HepG2 (cell line): ENCODE measurements at regions not wholly inside any gene's neighbourhood (a gene's known extent, or its start where the extent isn't known, plus 50 kb on each side); places are given as distances from the start of the nearest gene placed in this dataset.
A peak's percentile ranks its signal among the peaks of the same experiment; 100 is the strongest.

Experiments
- ASH2L ChIP-seq: fragments of 300-600, 200-600 bp; sonication (generic); IDR thresholded peaks from 2 replicates; pipeline ENCODE4 v1.7.0; 2017; ENCODE audit warnings: low read depth, mild to moderate bottlenecking, moderate library complexity, mixed read lengths, low read length; ENCODE audit not compliant: insufficient read length
- CREM ChIP-seq, 2 experiments: sonication (generic) in 1 of 2; formaldehyde crosslinking in 1 of 2; IDR thresholded peaks; 2 replicates each; pipeline versions ENCODE4 v1.4.0 to v1.6.1; 2016 to 2020; ENCODE audit warnings: antibody characterized with exemption in 1 of 2, mild to moderate bottlenecking in 1 of 2, missing genetic modification reagents in 1 of 2
- DPF2 ChIP-seq: sonication (generic); formaldehyde crosslinking; IDR thresholded peaks from 2 replicates; pipeline ENCODE4 v1.4.0; 2020; ENCODE audit warnings: mild to moderate bottlenecking, low read depth, missing genetic modification reagents, borderline replicate concordance
- HHEX ChIP-seq: IDR thresholded peaks from 2 replicates; pipeline ENCODE4 v1.6.1; 2016; ENCODE audit warnings: control low read depth
- HOXA5 ChIP-seq: sonication (generic); formaldehyde crosslinking; IDR thresholded peaks from 2 replicates; pipeline ENCODE4 v1.4.0; 2020; ENCODE audit warnings: missing genetic modification reagents
- MBD4 ChIP-seq: IDR thresholded peaks from 2 replicates; pipeline ENCODE4 v1.6.1; 2012; ENCODE audit warnings: low read length, inconsistent platforms, borderline replicate concordance
- MIER2 ChIP-seq: IDR thresholded peaks from 2 replicates; pipeline ENCODE4 v1.6.1; 2016; ENCODE audit warnings: missing biosample characterization, missing genetic modification reagents
- NFE2L1 ChIP-seq: sonication (generic); formaldehyde crosslinking; IDR thresholded peaks from 2 replicates; pipeline ENCODE4 v1.4.0; 2020; ENCODE audit warnings: missing genetic modification reagents, mild to moderate bottlenecking, borderline replicate concordance
- NR2F1 ChIP-seq, 2 experiments: fragments of 450-650 bp in 1 of 2; formaldehyde crosslinking in 1 of 2; IDR thresholded peaks; 2 replicates each; pipeline versions ENCODE4 v1.5.0 to v1.6.1; 2016 to 2020; ENCODE audit warnings: mild to moderate bottlenecking in 1 of 2, missing compliant biosample characterization in 1 of 2, missing genetic modification reagents in 1 of 2, moderate library complexity in 1 of 2
- PHF21A ChIP-seq: sonication (generic); formaldehyde crosslinking; IDR thresholded peaks from 2 replicates; pipeline ENCODE4 v1.5.0; 2020; ENCODE audit warnings: mild to moderate bottlenecking, missing genetic modification reagents
- STAG1 ChIP-seq: sonication (generic); formaldehyde crosslinking; IDR thresholded peaks from 2 replicates; pipeline ENCODE4 v1.4.0; 2020; ENCODE audit warnings: missing genetic modification reagents
- STAT5B ChIP-seq: sonication (generic); formaldehyde crosslinking; IDR thresholded peaks from 2 replicates; pipeline ENCODE4 v1.4.0; 2020; ENCODE audit warnings: missing genetic modification reagents
- THRA ChIP-seq: sonication (generic); formaldehyde crosslinking; IDR thresholded peaks from 2 replicates; pipeline ENCODE4 v1.4.0; 2020; ENCODE audit warnings: missing genetic modification reagents, borderline replicate concordance
- TSC22D2 ChIP-seq: sonication (generic); formaldehyde crosslinking; IDR thresholded peaks from 2 replicates; pipeline ENCODE4 v1.5.1; 2020; ENCODE audit warnings: missing genetic modification reagents, mild to moderate bottlenecking, borderline replicate concordance
- ZKSCAN8 ChIP-seq: IDR thresholded peaks from 2 replicates; pipeline ENCODE4 v1.6.1; 2016; ENCODE audit warnings: borderline replicate concordance, missing genetic modification reagents, missing compliant biosample characterization
- ZMAT3 ChIP-seq: sonication (generic); formaldehyde crosslinking; conservative IDR thresholded peaks from 2 replicates; pipeline ENCODE4 v1.7.0; 2021; ENCODE audit warnings: missing genetic modification reagents
- ZNF160 ChIP-seq: sonication (generic); formaldehyde crosslinking; IDR thresholded peaks from 2 replicates; pipeline ENCODE4 v1.8.0; 2022; ENCODE audit warnings: mild to moderate bottlenecking, inconsistent platforms, missing genetic modification reagents
- ZNF644 ChIP-seq: IDR thresholded peaks from 2 replicates; pipeline ENCODE4 v1.6.1; 2016; ENCODE audit warnings: low read depth
- ZNF746 ChIP-seq: sonication (generic); formaldehyde crosslinking; IDR thresholded peaks from 2 replicates; pipeline ENCODE4 v1.8.0; 2022; ENCODE audit warnings: mild to moderate bottlenecking, missing genetic modification reagents
- TF ChIP-seq, protein P1 (sequence below): sonication (generic); formaldehyde crosslinking; IDR thresholded peaks from 2 replicates; pipeline ENCODE4 v1.5.0; 2020; ENCODE audit warnings: mild to moderate bottlenecking, missing genetic modification reagents
- TF ChIP-seq, protein P2 (sequence below): sonication (generic); formaldehyde crosslinking; IDR thresholded peaks from 2 replicates; pipeline ENCODE4 v1.4.0; 2020; ENCODE audit warnings: mild to moderate bottlenecking, missing genetic modification reagents

DNA sequence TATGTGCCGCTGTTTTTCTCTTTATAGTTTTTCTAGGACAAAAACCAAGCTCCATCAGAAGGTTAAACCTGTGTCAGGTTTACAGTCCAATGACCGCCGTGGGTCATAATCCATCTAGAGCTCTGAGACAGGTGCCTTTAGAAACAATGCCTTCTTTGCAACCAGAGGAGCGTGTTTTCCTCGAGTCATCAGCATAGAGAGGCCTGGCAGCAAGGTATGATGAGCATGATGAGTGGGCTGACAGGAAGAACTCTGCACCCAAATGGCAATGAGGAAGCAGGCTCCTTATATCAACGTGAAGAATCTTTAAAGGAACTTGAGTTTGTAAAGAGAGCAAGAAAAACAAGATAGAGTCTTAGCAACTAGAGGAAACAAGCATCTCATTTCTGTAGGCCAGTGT lies 60.5 kb upstream of the NUDT4 start (continued):
- TF ChIP-seq ASH2L (no peak), THRA (peak; percentile 53; the same call in 1 of the 2 replicates), NR2F1 (CRISPR knock-in tag; IDR thresholded peaks at IDR 0.05) (0 out of 4 replicates have a peak, but pooled peaks of 1 of the 2 experiments have one; percentile 16), STAT5B (CRISPR knock-in tag) (no peak), CREM (IDR thresholded peaks at IDR 0.05) (peak; percentile 36; the same call in 1 of the 2 replicates), CREM (CRISPR knock-in tag; IDR thresholded peaks at IDR 0.05) (no peak), STAG1 (CRISPR knock-in tag) (peak; percentile 6; the same call in 1 of the 2 replicates), HHEX (CRISPR knock-in tag) (no peak), ZMAT3 (CRISPR knock-in tag) (no peak), MBD4 (no peak), ZNF746 (CRISPR knock-in tag) (no peak), NFE2L1 (CRISPR knock-in tag) (no peak), PHF21A (CRISPR knock-in tag) (peak; percentile 54; the same call in 1 of the 2 replicates), ZKSCAN8 (no peak; the same call in 1 of the 2 replicates), ZNF644 (0 out of 2 replicates have a peak, but pooled peaks have one; percentile 58), TSC22D2 (CRISPR knock-in tag) (no peak), DPF2 (CRISPR knock-in tag) (no peak), ZNF160 (CRISPR knock-in tag) (no peak), MIER2 (CRISPR knock-in tag) (peak; percentile 55; the same call in 1 of the 2 replicates), HOXA5 (CRISPR knock-in tag) (no peak)
- TF ChIP-seq, protein P1, sequence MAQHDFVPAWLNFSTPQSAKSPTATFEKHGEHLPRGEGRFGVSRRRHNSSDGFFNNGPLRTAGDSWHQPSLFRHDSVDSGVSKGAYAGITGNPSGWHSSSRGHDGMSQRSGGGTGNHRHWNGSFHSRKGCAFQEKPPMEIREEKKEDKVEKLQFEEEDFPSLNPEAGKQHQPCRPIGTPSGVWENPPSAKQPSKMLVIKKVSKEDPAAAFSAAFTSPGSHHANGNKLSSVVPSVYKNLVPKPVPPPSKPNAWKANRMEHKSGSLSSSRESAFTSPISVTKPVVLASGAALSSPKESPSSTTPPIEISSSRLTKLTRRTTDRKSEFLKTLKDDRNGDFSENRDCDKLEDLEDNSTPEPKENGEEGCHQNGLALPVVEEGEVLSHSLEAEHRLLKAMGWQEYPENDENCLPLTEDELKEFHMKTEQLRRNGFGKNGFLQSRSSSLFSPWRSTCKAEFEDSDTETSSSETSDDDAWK (CRISPR knock-in tag) = no peak
- TF ChIP-seq, protein P2, sequence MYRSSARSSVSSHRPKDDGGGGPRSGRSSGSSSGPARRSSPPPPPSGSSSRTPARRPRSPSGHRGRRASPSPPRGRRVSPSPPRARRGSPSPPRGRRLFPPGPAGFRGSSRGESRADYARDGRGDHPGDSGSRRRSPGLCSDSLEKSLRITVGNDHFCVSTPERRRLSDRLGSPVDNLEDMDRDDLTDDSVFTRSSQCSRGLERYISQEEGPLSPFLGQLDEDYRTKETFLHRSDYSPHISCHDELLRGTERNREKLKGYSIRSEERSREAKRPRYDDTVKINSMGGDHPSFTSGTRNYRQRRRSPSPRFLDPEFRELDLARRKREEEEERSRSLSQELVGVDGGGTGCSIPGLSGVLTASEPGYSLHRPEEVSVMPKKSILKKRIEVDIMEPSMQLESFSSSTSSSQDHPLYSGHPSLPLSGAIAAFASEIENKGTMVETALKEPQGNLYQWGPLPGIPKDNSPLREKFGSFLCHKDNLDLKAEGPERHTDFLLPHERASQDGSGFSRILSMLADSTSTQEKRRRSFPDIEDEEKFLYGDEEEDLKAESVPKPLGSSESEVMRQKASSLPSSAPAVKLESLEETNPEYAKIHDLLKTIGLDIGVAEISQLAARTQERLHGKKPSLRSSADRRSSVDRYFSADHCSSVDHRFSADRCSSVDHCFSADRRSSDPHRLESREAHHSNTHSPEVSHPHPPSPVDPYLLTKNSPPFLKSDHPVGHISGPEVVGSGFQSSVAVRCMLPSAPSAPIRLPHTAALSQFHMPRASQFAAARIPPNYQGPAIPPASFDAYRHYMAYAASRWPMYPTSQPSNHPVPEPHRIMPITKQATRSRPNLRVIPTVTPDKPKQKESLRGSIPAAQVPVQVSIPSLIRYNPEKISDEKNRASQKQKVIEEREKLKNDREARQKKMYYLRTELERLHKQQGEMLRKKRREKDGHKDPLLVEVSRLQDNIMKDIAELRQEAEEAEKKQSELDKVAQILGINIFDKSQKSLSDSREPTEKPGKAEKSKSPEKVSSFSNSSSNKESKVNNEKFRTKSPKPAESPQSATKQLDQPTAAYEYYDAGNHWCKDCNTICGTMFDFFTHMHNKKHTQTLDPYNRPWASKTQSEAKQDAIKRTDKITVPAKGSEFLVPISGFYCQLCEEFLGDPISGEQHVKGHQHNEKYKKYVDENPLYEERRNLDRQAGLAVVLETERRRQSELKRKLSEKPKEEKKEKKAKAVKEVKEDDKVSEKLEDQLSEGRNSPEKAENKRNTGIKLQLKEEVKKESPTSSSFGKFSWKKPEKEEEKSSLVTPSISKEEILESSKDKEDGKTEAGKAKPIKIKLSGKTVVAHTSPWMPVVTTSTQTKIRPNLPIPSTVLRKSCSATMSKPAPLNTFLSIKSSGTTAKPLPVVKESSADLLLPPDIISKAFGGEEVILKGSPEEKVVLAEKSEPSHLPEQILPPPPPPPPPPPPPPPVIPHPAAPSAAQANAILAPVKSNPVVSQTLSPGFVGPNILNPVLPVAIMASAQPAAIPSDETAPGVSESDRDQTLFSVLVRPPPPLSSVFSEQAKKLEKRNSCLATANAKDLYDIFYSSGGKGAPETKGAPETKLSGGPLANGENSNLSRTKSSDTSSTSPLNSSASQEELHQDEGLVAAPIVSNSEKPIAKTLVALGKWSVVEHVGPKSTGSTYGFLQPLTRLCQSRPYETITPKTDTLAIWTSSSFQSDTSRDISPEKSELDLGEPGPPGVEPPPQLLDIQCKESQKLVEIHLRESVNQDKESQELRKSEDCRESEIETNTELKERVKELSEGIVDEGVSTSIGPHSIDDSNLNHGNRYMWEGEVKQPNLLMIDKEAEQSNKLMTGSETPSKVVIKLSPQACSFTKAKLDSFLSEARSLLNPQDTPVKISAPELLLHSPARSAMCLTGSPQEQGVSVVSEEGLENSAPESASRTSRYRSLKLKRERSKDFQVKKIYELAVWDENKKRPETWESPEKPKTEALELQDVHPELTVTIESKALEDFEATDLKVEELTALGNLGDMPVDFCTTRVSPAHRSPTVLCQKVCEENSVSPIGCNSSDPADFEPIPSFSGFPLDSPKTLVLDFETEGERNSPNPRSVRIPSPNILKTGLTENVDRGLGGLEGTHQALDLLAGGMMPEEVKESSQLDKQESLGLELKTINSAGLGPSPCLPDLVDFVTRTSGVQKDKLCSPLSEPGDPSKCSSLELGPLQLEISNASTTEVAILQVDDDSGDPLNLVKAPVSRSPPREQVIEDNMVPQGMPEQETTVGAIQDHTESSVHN (CRISPR knock-in tag) = no peak
